GM12878 (cell line): ENCODE measurements at regions not wholly inside any gene's neighbourhood (a gene's known extent, or its start where the extent isn't known, plus 50 kb on each side); places are given as distances from the start of the nearest gene placed in this dataset.

Source experiments
- ATAC-seq: fragments of 200-7000 bp; cut with Tn5 transposase; 3 replicates; pipeline ENCODE4 v1.9.1; 2020; ENCODE audit warnings: mild to moderate bottlenecking, moderate library complexity
- BruUV-seq: library from RNA; stranded (reverse); fragments of 400-500 nt; replicated peaks from 2 replicates; lab custom pipeline; 2021; lab: Mats Ljungman, UMichigan
- CTCF ChIA-PET: fragments of 300-600 bp; sonication (Branson Sonifier 250); formaldehyde crosslinking; extraction: SDS; loops from one replicate; lab custom pipeline; 2021; ENCODE audit warnings: inconsistent platforms; lab: Yijun Ruan, JAX
- POLR2A ChIA-PET: fragments of 350-600 bp; formaldehyde crosslinking; extraction: SDS; loops from one replicate; lab custom pipeline; 2021; ENCODE audit warnings: inconsistent platforms; lab: Charles Lee
- RAD21 ChIA-PET: fragments of 300-600 bp; sonication (Branson Sonifier 250); formaldehyde crosslinking; loops from one replicate; lab custom pipeline; 2023; ENCODE audit warnings: antibody characterized with exemption; ENCODE audit not compliant: unreplicated experiment; lab: Charles Lee
- SMC1A ChIA-PET: fragments of 300-600 bp; sonication (Branson Sonifier 250); formaldehyde crosslinking; loops from one replicate; lab custom pipeline; 2023; ENCODE audit not compliant: unreplicated experiment, uncharacterized antibody; lab: Charles Lee
- DNase-seq: peaks from one replicate; pipeline ENCODE4 v3.0.0-alpha.2; 2011; ENCODE audit warnings: low read depth, low spot score
- FAIRE-seq: peaks from 3 replicates; lab custom pipeline; 2011; peaks lifted over from hg19 to GRCh38; lab: Jason Lieb, UNC
- H2AFZ ChIP-seq: 2 replicates; pipeline ENCODE4 v1.6.0; 2011; ENCODE audit warnings: low read depth, low read length, control low read depth; ENCODE audit not compliant: control insufficient read depth
- H3K27ac ChIP-seq: 2 replicates; pipeline ENCODE4 v1.5.1; 2011; ENCODE audit warnings: control low read depth; ENCODE audit not compliant: control insufficient read depth, insufficient read depth
- H3K27me3 ChIP-seq, 2 experiments: replicated peaks in 1 of 2; 2 replicates each; pipeline versions ENCODE4 v1.6.0 to v1.6.1; 2011; ENCODE audit warnings: low read length in 1 of 2; ENCODE audit not compliant: control insufficient read depth in 2 of 2, insufficient read depth in 2 of 2
- H3K36me3 ChIP-seq, 2 experiments: 2 replicates each; pipeline ENCODE4 v1.5.1; 2011; ENCODE audit warnings: low read length in 1 of 2; ENCODE audit not compliant: control insufficient read depth in 2 of 2, insufficient read depth in 2 of 2
- H3K4me1 ChIP-seq: 2 replicates; pipeline ENCODE4 v1.6.1; 2011; ENCODE audit warnings: mild to moderate bottlenecking, low read length, moderate library complexity, mixed read lengths; ENCODE audit not compliant: control insufficient read depth, insufficient read depth
- H3K4me2 ChIP-seq: 2 replicates; pipeline ENCODE4 v1.6.0; 2011; ENCODE audit warnings: control low read depth; ENCODE audit not compliant: control insufficient read depth, insufficient read depth
- H3K4me3 ChIP-seq: fragments of 200-600 bp; sonication (generic); 2 replicates; pipeline ENCODE4 v1.5.1; 2016
- H3K79me2 ChIP-seq: 2 replicates; pipeline ENCODE4 v1.6.0; 2011; ENCODE audit warnings: low read length; ENCODE audit not compliant: control insufficient read depth, insufficient read depth
- H3K9ac ChIP-seq: 2 replicates; pipeline ENCODE4 v1.8.0; 2011; ENCODE audit warnings: low read length, control low read depth, mixed read lengths; ENCODE audit not compliant: control insufficient read depth, insufficient read depth
- H3K9me3 ChIP-seq: replicated peaks from 3 replicates; pipeline ENCODE4 v1.5.1; 2011; ENCODE audit warnings: mild to moderate bottlenecking, low read length; ENCODE audit not compliant: control insufficient read depth, insufficient read depth
- H4K20me1 ChIP-seq: 2 replicates; pipeline ENCODE4 v1.6.0; 2011; ENCODE audit not compliant: control insufficient read depth, insufficient read depth
- BRCA1 ChIP-seq: IDR thresholded peaks from 2 replicates; pipeline ENCODE4 v1.6.1; 2011; ENCODE audit warnings: low read depth, low read length, improper control_type of control experiment
- JUNB ChIP-seq: IDR thresholded peaks from 2 replicates; pipeline ENCODE4 v1.6.1; 2016; ENCODE audit warnings: antibody characterized with exemption, mild to moderate bottlenecking
- NFYA ChIP-seq: IDR thresholded peaks from 2 replicates; pipeline ENCODE4 v1.6.1; 2011; ENCODE audit warnings: low read depth, mild to moderate bottlenecking, low read length, improper control_type of control experiment, borderline replicate concordance
- PAX5 ChIP-seq: IDR thresholded peaks from 2 replicates; pipeline ENCODE4 v1.6.1; 2011; ENCODE audit warnings: low read depth, low read length, borderline replicate concordance
- PAX8 ChIP-seq: fragments of 450-650 bp; IDR thresholded peaks from 2 replicates; pipeline ENCODE4 v1.6.1; 2017; ENCODE audit warnings: mild to moderate bottlenecking, moderate library complexity
- RB1 ChIP-seq: fragments of 450-650 bp; formaldehyde crosslinking; IDR thresholded peaks from 2 replicates; pipeline ENCODE4 v1.6.1; 2017; ENCODE audit warnings: mild to moderate bottlenecking, borderline replicate concordance
- RBBP5 ChIP-seq: fragments of 200-600 bp; sonication (generic); conservative IDR thresholded peaks from 2 replicates; pipeline ENCODE4 v1.6.1; 2016
- RELB ChIP-seq: fragments of 450-650 bp; IDR thresholded peaks from 2 replicates; pipeline ENCODE4 v1.6.1; 2017; ENCODE audit warnings: low read depth, mild to moderate bottlenecking, moderate library complexity
- SMC3 ChIP-seq: IDR thresholded peaks from 2 replicates; pipeline ENCODE4 v1.6.1; 2011; ENCODE audit warnings: low read length, improper control_type of control experiment, borderline replicate concordance
- TAF1 ChIP-seq: IDR thresholded peaks from 2 replicates; pipeline ENCODE4 v1.6.1; 2011; ENCODE audit warnings: mild to moderate bottlenecking, low read depth, low read length, borderline replicate concordance
- ZBED1 ChIP-seq: IDR thresholded peaks from 2 replicates; pipeline ENCODE4 v1.6.1; 2016; ENCODE audit warnings: borderline replicate concordance
- ZSCAN29 ChIP-seq: fragments of 450-650 bp; IDR thresholded peaks from 2 replicates; pipeline ENCODE4 v1.6.1; 2017; ENCODE audit warnings: mild to moderate bottlenecking, moderate library complexity
- WGBS: methylation state at CpG from one replicate; pipeline ENCODE4 v1.1.6; 2016; ENCODE audit warnings: low lambda C conversion rate; ENCODE audit not compliant: insufficient replicate concordance, insufficient coverage; ENCODE audit errors: missing lambda C conversion rate; 5-methylcytosine and 5-hydroxymethylcytosine counted together
- in situ Hi-C: fragments of 300-500 bp; cut with MboI; formaldehyde crosslinking; loops from 9 replicates; pipeline ENCODE4 v1.14.3; 2018; ENCODE audit warnings: mixed read lengths
- intact Hi-C: fragments of 100-400 bp; cut with micrococcal nuclease; formaldehyde crosslinking; loops from one replicate; pipeline ENCODE4 v1.14.2; 2022; ENCODE audit not compliant: unreplicated experiment
- TF ChIP-seq, protein P1 (sequence below): IDR thresholded peaks from 2 replicates; pipeline ENCODE4 v1.6.1; 2012; ENCODE audit warnings: low read depth, low read length, improper control_type of control experiment

DNA sequence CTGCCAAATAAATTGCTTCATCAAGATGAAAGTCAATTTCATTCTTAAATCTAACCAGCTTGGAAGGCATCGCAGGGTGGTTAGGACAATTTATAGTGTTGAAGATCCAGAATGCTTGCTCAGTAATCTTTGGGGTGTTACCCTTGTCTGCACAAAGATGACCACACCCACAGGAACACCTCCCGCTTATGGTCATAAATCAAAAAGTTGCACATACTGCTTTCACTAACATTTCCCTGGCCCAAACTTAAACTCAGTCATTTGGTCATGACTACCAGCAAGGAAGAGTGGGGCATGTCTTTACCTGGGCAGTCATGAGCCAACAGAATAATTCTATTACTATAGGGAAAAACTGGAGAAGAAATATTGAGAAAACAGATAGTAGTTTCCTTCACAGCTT is 57.6 kb upstream of the KIF2B start:
- Histone ChIP-seq H3K4me3 (no peak overlapping the region), H3K4me1 (no peaks in the 10 kb centered on the region), H3K9me3 (no peaks in the 10 kb centered on the region), H3K4me2 (no peak overlapping the region)
- no peak for FAIRE-seq
- TF ChIP-seq BRCA1 (no peak), PAX5 (no peak), SMC3 (no peak), ZBED1 (no peak), PAX8 (no peak), ZSCAN29 (no peak), RB1 (no peak), JUNB (no peak), RBBP5 (no peak), RELB (no peak), TAF1 (no peak), NFYA (no peak)
- TF ChIP-seq, protein P1, sequence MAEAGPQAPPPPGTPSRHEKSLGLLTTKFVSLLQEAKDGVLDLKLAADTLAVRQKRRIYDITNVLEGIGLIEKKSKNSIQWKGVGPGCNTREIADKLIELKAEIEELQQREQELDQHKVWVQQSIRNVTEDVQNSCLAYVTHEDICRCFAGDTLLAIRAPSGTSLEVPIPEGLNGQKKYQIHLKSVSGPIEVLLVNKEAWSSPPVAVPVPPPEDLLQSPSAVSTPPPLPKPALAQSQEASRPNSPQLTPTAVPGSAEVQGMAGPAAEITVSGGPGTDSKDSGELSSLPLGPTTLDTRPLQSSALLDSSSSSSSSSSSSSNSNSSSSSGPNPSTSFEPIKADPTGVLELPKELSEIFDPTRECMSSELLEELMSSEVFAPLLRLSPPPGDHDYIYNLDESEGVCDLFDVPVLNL, result no peak
- TF ChIP-seq, all 136 proteins: peak for 0
- ChIA-PET RAD21 (no interaction called here), POLR2A (interaction anchor here (0.7 kb wide), 1 partner anchor 83 kb away, joined by 4 read pairs; no protein-coding TSS in a partner anchor), CTCF (no interaction called here), SMC1A (interaction anchor here (1.0 kb wide), 1 partner anchor 10 kb away, joined by 3 read pairs; no protein-coding TSS in a partner anchor)
- Histone ChIP-seq H3K27me3 (no peaks in the 10 kb centered on the region), H2AFZ (no peak overlapping the region), H3K36me3 (no peaks in the 10 kb centered on the region), H3K79me2 (no peaks in the 10 kb centered on the region), H4K20me1 (no peaks in the 10 kb centered on the region), H3K27ac (no peak overlapping the region), H3K9ac (no peak overlapping the region)
- ATAC-seq, result no peak
- 71% methylated on average over 2 of the region's 2 CpGs for WGBS
- intact Hi-C loops (no loop called here), in situ Hi-C loops (no loop called here)
- no TSS peak for BruUV-seq
- no peak for DNase-seq
